ENCODE measurements at regions not wholly inside any gene's neighbourhood (a gene's known extent, or its start where the extent isn't known, plus 50 kb on each side); places are given as distances from the start of the nearest gene placed in this dataset.

- no peak for DNase-seq
Observed at GRCh38 chr19:27580906-27581305, 1632.0 kb downstream of the UQCRFS1 start.
